ENCODE measurements at regions not wholly inside any gene's neighbourhood (a gene's known extent, or its start where the extent isn't known, plus 50 kb on each side); places are given as distances from the start of the nearest gene placed in this dataset.

DNA sequence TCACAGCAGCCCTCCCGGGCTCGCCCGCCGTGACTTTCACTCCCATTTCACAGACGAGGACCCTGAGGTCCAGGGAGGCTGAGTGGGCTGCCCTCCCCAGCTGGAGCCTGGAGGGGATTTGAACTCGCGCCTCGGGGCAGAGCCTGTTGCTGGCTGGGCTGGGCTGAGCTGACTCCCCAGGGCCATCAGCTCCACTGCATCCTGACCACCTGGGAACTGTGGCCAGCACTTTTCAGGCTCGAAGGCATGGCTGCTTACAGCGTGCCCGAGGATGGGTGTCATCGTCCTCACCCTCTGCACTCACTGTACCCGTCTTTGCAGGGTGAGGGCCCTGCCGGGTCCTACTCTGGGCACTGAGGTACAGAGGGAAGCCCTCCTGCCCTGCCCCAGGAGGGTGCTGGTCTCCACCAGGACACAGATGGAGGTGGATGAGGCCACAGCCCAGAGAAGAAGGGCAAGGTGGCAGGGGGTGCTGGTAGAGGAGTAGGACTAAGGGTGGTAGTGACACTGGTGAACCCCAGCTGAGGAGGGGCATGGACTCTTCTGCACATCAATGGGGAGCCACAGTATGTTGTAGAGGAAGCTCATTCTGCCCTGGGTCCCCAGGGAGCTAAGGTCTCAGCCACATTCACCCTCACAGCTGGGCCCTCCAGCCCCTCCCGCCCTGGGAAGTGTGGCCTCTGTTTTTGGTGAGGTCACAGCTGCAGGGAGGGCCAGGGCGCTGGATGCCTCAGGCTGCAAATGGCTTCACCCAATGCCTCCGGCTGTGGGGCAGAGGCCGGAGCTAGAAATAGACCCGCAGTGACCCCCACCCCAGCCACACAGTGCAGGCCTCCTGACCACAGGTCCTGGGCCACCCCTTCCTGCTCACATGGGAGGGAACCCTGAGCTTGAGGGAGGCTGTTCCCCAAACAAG, 365.1 kb upstream of the SFSWAP start:
- H3K36me3 Mint-ChIP-seq: no peaks in the 10 kb centered on the region
- H3K9me3 Mint-ChIP-seq (ENCODE audit: low read depth): no peaks in the 10 kb centered on the region
- H3K4me1 Mint-ChIP-seq (ENCODE audit: low read depth): no peaks in the 10 kb centered on the region
- H3K27ac Mint-ChIP-seq: no peak overlapping the region
- peaks cover 4% of the 10 kb centered on the region for H3K27me3 Mint-ChIP-seq
- no peak overlapping the region for H3K4me3 Mint-ChIP-seq

DNA sequence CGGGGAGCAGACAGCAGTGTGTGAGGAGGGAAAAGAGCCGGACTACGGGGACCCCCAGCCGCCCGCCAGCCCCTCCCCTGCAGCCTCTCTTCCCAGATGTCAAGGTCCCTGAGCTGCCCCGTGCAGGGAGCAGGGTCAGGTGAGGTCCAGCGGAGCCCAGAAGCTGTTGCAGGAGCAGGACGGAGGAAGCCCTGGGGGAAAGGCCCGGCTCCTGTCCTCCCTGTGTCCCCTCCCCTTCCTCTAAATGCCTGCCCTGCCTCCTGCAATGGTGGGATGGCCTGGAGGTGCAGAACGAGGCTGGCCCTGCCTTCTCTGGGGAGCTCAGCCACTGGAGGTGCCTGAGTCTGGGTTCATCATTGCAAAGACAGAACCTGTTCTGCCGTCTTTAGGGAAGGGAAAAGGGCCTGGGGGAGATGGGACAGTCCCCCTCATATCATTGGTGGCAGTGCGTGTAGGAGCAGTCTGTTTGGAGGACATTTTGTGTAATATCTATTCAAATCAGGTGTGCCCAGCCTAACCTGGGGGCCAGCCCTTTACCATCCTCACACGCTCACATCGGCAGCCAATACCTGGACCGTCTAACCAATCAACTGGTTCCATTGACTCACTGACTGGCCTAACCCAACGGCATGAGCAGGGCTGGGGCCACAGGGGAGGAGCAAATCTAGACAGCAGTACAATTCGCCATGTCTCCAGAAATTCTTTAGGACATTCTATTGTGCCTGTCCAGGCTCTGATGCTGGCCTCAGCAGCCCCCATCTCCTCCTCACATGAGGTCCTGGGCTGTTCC, 364.1 kb upstream of the SFSWAP start:
- Mint-ChIP-seq H3K27ac (no peak overlapping the region), H3K4me1 (ENCODE audit: low read depth) (no peaks in the 10 kb centered on the region), H3K36me3 (no peaks in the 10 kb centered on the region), H3K4me3 (no peak overlapping the region), H3K9me3 (ENCODE audit: low read depth) (no peaks in the 10 kb centered on the region), H3K27me3 (peaks cover 4% of the 10 kb centered on the region)

DNA sequence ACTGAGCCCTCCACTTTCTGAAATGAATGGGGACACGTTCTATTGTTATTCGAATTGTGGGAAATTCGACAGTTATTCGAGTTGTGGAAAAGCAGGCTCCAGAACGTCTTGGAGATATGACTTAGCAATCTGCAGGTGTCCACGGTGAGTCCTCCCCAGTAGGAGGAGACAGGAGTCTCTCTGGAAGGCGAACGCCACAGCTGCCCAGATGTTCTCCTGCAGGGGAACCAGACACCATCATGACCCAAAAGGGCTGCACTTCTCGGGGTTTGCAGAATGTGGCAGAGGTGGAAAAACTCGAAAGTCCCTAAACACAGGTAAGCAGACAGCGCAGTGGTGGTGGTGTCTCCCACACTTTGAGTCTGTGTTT, 363.6 kb upstream of the SFSWAP start:
- Mint-ChIP-seq H3K9me3 (ENCODE audit: low read depth) (no peaks in the 10 kb centered on the region), H3K4me1 (ENCODE audit: low read depth) (no peaks in the 10 kb centered on the region), H3K27ac (no peak overlapping the region), H3K36me3 (no peaks in the 10 kb centered on the region), H3K4me3 (no peak overlapping the region), H3K27me3 (peaks cover 4% of the 10 kb centered on the region)

DNA sequence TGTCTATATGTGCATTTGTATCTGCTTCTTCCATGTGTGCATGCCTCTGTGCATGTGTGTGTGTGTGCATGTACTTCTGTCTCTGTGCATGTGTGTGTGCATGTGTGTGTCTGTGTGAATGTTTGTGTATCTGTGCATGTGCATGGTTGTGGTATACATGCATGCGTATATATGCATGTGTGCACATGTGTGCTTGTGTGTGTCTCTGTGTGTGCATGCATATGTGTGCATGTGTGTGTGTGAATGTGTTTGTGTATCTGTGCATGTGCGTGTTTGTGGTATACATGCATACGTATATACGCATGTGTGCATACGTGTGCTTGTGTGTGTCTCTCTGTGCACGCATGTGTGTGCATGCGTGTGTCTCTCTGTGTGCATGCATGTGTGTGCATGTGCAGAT, 363.2 kb upstream of the SFSWAP start:
- Mint-ChIP-seq H3K4me3 (no peak overlapping the region), H3K4me1 (ENCODE audit: low read depth) (no peaks in the 10 kb centered on the region), H3K9me3 (ENCODE audit: low read depth) (no peaks in the 10 kb centered on the region), H3K36me3 (no peaks in the 10 kb centered on the region), H3K27me3 (peaks cover 5% of the 10 kb centered on the region), H3K27ac (no peak overlapping the region)

DNA sequence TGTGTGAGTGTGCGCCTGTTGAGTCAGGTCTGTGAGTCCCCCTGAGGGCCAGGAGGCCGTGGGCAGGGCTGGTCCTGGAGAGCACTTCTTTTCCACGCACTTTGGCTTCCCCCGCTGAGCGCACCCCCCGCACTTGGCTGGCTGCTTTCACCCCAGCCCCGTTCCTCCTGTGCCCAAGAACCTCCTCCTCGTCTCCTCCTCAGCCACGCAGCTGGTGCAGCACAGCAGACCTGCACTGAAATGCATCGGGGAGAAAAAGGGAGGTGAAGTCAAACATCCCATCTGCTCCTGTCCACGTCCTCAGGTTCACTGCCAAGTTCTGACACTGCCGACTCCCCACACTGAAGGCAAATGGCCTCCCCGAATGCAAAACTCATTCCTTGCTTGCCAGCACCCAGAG, 362.7 kb upstream of the SFSWAP start:
- Mint-ChIP-seq H3K27me3 (peaks cover 7% of the 10 kb centered on the region), H3K4me1 (ENCODE audit: low read depth) (no peaks in the 10 kb centered on the region), H3K36me3 (no peaks in the 10 kb centered on the region), H3K9me3 (ENCODE audit: low read depth) (no peaks in the 10 kb centered on the region), H3K4me3 (no peak overlapping the region), H3K27ac (no peak overlapping the region)

DNA sequence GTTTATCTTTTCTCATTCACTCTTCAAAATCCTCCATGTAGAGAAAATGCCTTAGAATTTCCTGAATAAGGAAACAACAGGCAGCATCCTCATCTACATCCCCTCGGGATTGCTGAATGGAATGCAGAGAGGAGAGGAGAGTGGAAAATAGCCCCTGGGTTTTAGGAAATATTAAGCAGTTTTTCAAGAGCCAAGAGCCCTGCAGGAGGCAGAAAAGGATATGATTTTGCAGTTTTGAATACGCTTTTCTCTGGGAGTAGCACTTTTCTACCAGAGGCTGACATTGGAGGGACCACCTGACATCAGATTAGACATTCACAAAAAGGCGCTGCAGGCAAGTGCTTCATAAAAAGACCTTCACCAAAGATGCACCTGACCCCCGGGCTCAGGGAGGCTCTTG, 362.2 kb upstream of the SFSWAP start:
- peaks cover 7% of the 10 kb centered on the region for H3K27me3 Mint-ChIP-seq
- H3K4me1 Mint-ChIP-seq (ENCODE audit: low read depth): no peaks in the 10 kb centered on the region
- H3K9me3 Mint-ChIP-seq (ENCODE audit: low read depth): no peaks in the 10 kb centered on the region
- H3K27ac Mint-ChIP-seq: no peak overlapping the region
- H3K36me3 Mint-ChIP-seq: no peaks in the 10 kb centered on the region
- H3K4me3 Mint-ChIP-seq: no peak overlapping the region

DNA sequence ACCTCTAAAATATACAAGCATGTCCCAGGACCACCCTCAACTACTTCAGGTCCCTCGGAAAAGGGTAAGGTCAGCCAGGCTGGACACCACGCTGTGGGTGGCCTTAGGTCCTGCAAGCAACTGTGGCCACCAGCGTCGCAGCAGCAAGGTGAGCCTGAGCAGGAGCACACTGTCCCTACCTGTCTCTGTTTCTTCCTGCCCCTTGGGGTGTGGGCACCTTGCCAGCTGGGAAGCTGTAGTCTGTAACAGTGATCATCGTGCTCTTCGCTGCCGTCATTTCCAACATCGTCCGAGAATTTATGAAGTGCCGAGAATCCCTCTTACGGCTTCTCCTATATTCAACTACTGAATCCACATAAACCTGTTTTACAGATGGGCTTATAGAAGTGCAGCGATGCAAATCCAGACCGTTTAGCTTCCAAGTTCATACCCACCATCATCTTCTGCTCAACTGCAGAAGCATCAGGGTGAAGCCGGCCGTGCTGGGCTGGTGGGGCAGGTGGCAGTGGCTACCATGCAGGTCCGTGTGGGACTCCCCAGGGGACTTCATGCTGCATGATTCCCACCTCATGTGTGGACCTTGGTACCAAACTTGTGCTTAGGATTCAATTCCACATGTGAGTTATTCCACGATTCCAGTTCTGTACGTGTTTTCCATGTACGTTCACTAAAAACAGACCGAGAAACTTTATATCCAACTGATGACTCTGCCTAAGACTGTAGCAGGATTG, 361.3 kb upstream of the SFSWAP start:
- Mint-ChIP-seq H3K36me3 (no peaks in the 10 kb centered on the region), H3K27ac (no peak overlapping the region), H3K27me3 (peaks cover 13% of the 10 kb centered on the region), H3K4me3 (no peak overlapping the region), H3K4me1 (ENCODE audit: low read depth) (no peaks in the 10 kb centered on the region), H3K9me3 (ENCODE audit: low read depth) (no peaks in the 10 kb centered on the region)

DNA sequence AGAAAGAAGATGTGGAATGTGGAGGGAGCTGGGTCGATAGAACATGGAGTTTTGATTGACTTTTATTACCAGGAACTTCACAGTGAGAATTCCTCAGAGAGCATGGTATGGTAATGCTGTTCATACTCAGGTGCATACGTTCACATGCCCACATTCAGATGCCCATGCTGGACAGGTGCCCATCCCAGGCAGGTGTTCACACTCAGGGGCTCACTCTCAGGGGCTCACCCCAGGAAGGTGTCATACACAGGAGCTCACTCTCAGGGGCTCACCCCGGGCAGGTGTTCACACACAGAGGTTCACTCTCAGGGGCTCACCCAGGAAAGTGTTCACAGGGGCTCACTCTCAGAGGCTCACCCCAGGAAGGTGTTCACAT, 360.0 kb upstream of the SFSWAP start:
- no peaks in the 10 kb centered on the region for H3K9me3 Mint-ChIP-seq (ENCODE audit: low read depth)
- H3K4me1 Mint-ChIP-seq (ENCODE audit: low read depth): no peaks in the 10 kb centered on the region
- peaks cover 17% of the 10 kb centered on the region for H3K27me3 Mint-ChIP-seq
- no peak overlapping the region for H3K4me3 Mint-ChIP-seq
- H3K27ac Mint-ChIP-seq: no peak overlapping the region
- no peaks in the 10 kb centered on the region for H3K36me3 Mint-ChIP-seq

DNA sequence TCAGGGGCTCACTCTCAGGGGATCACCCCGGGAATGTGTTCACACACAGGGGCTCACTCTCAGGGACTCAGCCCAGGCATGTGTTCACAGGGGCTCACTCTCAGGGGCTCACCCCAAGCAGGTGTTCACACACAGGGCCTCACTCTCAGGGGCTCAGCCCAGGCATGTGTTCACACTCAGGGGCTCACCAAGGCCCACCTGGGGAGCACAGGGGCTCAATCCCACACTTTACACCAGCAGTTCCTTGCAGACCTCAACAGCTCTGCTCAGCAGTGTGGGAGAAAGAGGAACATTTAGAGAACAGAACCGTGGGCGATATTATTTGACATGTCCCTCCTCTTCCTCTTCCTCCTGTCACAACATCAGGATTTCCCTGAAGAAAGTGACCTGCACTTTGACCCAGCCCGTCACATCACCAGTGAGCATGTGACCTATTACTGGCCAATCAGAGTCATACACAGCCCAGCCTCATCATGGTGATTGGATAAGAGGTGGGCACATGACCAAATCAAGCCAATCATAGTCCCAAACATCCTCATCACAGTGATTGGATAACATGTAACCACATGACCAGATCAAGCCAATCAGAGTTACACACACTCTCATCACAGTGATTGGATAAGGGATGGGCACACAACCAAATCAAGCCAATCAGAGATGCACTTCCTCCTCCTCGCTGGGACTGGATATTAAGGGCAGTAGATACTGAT, 359.4 kb upstream of the SFSWAP start:
- H3K9me3 Mint-ChIP-seq (ENCODE audit: low read depth): no peaks in the 10 kb centered on the region
- no peak overlapping the region for H3K27ac Mint-ChIP-seq
- no peak overlapping the region for H3K4me3 Mint-ChIP-seq
- H3K36me3 Mint-ChIP-seq: no peaks in the 10 kb centered on the region
- H3K27me3 Mint-ChIP-seq: peaks cover 19% of the 10 kb centered on the region
- no peaks in the 10 kb centered on the region for H3K4me1 Mint-ChIP-seq (ENCODE audit: low read depth)

DNA sequence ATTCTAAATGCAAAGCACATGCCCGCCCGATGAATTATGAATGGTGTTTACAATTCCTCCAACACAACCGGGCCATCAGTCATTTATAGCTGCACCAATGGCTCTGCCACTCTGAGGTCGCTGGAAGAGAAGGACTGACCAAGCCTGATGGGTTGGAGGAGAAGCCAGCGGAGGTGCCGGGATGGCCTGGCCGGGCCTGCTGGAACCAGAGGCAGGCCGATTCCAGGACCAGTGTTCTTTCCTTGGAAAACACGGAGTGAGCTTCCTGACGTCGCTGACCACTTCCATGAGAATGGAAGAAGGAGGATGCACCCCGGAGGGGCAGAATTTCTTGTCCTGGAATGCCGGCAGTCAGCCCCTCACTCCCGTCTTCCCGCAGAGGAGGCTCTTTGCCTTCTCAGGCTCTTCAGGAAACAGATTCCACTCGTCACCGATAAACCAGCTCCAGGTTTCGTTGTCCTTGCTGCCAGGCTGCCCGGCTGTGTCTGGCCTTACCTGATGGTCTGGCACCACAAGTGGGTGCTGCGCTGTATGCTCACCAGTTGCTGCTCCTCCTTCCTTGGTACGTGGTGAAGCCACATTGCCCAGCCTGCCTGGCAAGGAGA, 358.5 kb upstream of the SFSWAP start:
- H3K36me3 Mint-ChIP-seq: no peaks in the 10 kb centered on the region
- H3K27ac Mint-ChIP-seq: no peak overlapping the region
- no peaks in the 10 kb centered on the region for H3K4me1 Mint-ChIP-seq (ENCODE audit: low read depth)
- H3K9me3 Mint-ChIP-seq (ENCODE audit: low read depth): no peaks in the 10 kb centered on the region
- H3K4me3 Mint-ChIP-seq: no peak overlapping the region
- peaks cover 22% of the 10 kb centered on the region for H3K27me3 Mint-ChIP-seq

DNA sequence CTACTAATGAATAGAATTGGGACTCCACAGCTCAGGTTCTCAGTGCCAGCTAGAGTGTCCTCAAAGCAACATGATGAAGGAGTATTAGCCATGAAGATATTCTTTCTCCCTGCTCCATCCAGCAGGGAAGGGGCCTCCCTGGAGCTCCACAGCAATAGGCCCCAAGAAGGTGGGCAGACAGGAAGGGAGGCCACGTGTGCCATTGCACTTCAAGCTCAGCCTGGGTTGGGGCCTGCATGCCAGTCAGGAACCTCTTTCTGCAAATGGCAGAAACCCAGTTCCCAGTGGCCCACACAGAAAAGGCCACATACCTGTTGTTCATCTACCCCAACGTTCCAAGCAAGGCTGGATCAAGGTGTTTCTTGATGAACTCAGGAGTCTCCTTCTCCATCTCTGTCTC, 357.5 kb upstream of the SFSWAP start:
- Mint-ChIP-seq H3K36me3 (no peaks in the 10 kb centered on the region), H3K27ac (no peak overlapping the region), H3K9me3 (ENCODE audit: low read depth) (no peaks in the 10 kb centered on the region), H3K4me3 (no peak overlapping the region), H3K4me1 (ENCODE audit: low read depth) (no peaks in the 10 kb centered on the region), H3K27me3 (peaks cover 22% of the 10 kb centered on the region)

DNA sequence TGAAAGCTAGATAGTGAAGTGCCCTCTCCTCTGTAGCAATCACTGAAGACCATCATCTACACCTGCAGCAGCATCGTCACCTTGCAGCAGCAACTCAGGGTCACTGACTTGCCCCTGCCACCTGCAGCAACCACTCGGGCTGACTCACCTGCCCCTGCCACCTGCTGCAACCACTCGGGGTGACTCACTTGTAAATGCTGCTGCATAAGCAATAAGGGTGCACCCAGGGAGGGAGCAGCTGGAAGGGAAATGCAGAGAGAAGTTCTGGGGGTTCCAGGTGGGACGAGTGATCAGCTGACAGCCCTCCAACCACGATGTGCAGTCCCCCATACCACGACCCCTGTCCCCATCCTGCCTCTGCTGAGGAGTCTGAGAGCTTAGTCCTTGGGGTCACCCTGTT, 357.1 kb upstream of the SFSWAP start:
- Mint-ChIP-seq H3K36me3 (no peaks in the 10 kb centered on the region), H3K27ac (no peak overlapping the region), H3K4me1 (ENCODE audit: low read depth) (no peaks in the 10 kb centered on the region), H3K27me3 (peaks cover 22% of the 10 kb centered on the region), H3K9me3 (ENCODE audit: low read depth) (no peaks in the 10 kb centered on the region), H3K4me3 (no peak overlapping the region)

DNA sequence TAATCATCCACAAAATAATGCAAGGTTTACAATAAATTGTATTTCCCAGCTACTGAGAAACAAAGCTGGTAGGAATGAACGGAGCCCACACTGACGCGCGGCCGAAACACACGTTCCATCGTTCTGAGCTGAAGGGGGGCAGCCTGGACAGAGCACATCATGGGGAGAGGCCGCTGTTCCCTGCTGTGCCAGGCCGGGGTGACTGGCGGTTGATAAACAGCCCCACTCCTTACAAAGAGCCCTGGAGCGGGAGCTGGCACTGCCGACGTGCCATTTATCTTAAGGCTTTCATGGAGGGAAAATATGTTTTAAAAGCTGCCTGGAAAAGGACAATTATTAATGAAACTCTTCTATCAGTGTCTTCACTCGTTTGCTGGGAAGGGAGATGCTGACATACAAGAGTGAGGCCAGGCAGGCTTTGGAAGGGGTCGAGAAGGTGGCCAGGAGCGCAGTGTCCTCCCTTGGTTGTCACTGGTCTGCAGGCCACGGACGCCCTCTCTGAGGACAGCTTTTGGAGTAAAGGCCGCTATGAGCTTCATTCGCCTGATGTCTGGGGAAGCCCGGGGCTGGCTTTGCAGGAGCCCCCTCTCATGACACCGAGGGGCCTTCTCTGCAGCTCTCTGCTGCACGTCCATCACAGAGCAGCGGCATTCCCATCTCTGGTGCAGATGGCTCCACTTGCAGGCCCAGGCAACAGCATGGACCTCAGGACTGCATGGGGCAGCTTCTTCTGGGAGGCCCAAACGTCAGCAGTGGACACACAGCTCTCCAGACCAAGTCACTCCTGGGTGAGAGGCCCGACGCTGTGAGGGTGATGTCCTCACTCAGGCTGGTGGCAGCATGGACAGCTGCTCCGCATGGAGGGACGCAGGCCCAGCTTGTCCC, 355.3 kb upstream of the SFSWAP start:
- H3K27me3 Mint-ChIP-seq: peaks cover 18% of the 10 kb centered on the region
- H3K9me3 Mint-ChIP-seq (ENCODE audit: low read depth): no peaks in the 10 kb centered on the region
- H3K27ac Mint-ChIP-seq: no peak overlapping the region
- H3K4me3 Mint-ChIP-seq: no peak overlapping the region
- H3K36me3 Mint-ChIP-seq: no peaks in the 10 kb centered on the region
- H3K4me1 Mint-ChIP-seq (ENCODE audit: low read depth): no peaks in the 10 kb centered on the region

Measured in activated naive CD8-positive, alpha-beta T cell (primary cell).